ENCODE measurements at regions not wholly inside any gene's neighbourhood (a gene's known extent, or its start where the extent isn't known, plus 50 kb on each side); places are given as distances from the start of the nearest gene placed in this dataset.

DNA sequence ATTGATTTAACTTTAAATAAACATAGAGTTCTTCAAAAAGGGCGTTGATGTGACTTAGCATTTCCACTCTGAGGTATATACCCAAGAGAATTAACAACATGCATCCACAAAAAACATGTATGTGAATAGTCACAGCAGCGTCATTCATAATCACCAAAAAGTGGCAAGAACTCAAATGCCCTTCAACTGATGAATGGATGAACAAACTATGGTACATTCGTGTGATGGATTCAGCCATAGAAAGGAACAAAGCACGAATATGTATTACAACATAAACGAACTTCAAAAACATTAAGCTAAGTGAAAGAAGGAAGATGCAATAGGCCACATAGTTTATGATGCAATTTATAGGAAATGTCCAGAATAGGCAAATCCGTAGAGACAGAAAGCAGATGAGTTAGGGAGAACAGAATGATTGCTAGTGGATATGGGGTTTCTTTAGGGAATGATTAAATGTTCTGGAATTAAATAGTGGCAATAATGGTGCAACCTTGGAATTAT lies 72.3 kb upstream of the UQCRFS1 start:
- Mint-ChIP-seq H3K4me3 (no peak overlapping the region), H3K4me1 (no peaks in the 10 kb centered on the region), H3K27ac (no peak overlapping the region), H3K9me3 (peaks cover 2% of the 10 kb centered on the region), H3K36me3 (no peaks in the 10 kb centered on the region)
- ATAC-seq = no peak
- DNase-seq (ENCODE audit: low spot score in 2 of 2) = no peak

GRCh38 chr19:29285878-29286277 lies 72.9 kb upstream of the UQCRFS1 start:
- Mint-ChIP-seq H3K4me3 (no peak overlapping the region), H3K36me3 (no peaks in the 10 kb centered on the region), H3K27ac (no peak overlapping the region), H3K9me3 (no peaks in the 10 kb centered on the region), H3K4me1 (no peaks in the 10 kb centered on the region)
- ATAC-seq (peak; percentile 62), DNase-seq (ENCODE audit: low spot score in 2 of 2) (no peak)

DNA sequence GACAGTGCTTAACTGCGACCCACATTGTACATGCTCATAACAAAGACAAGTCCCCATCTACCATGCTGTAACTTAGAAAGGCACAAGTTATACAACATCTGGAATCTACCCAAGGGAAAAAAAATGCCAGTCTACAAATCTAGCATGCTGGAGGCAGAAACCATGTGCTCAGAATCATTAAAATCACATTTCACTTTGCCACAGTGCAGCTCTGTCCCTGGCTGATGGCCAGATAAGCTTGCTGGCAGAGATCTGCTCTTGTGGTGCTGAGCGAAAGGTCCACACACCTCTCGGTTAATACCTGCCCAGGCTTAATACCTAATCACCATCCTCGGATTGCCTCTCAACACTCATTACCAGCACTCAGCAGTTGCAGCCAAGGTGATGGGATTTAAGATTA lies 74.1 kb upstream of the UQCRFS1 start:
- Mint-ChIP-seq H3K4me1 (no peaks in the 10 kb centered on the region), H3K36me3 (no peaks in the 10 kb centered on the region), H3K27ac (no peak overlapping the region), H3K4me3 (no peak overlapping the region), H3K9me3 (no peaks in the 10 kb centered on the region)
- ATAC-seq (no peak), DNase-seq (ENCODE audit: low spot score in 2 of 2) (no peak)

- Mint-ChIP-seq H3K4me3 (no peak overlapping the region), H3K36me3 (no peaks in the 10 kb centered on the region)
Measured at GRCh38 chr19:29288256-29288655, 75.3 kb upstream of the UQCRFS1 start.

GRCh38 chr19:29289020-29289419 lies 76.1 kb upstream of the UQCRFS1 start:
- H3K4me3 Mint-ChIP-seq = no peak overlapping the region
- no peak for ATAC-seq
- no peak overlapping the region for H3K27ac Mint-ChIP-seq
- no peaks in the 10 kb centered on the region for H3K36me3 Mint-ChIP-seq
- DNase-seq (ENCODE audit: low spot score in 2 of 2) = no peak
- H3K9me3 Mint-ChIP-seq = no peaks in the 10 kb centered on the region
- H3K4me1 Mint-ChIP-seq = peaks cover 9% of the 10 kb centered on the region

More at GRCh38 chr19:29288256-29288655, 75.3 kb upstream of the UQCRFS1 start:
- Mint-ChIP-seq H3K27ac (no peak overlapping the region), H3K9me3 (no peaks in the 10 kb centered on the region), H3K4me1 (peaks cover 1% of the 10 kb centered on the region)
- DNase-seq (ENCODE audit: low spot score in 2 of 2) = no peak
- ATAC-seq = no peak

- H3K36me3 Mint-ChIP-seq = no peaks in the 10 kb centered on the region
Measured at GRCh38 chr19:29290853-29291252, 77.9 kb upstream of the UQCRFS1 start.

DNA sequence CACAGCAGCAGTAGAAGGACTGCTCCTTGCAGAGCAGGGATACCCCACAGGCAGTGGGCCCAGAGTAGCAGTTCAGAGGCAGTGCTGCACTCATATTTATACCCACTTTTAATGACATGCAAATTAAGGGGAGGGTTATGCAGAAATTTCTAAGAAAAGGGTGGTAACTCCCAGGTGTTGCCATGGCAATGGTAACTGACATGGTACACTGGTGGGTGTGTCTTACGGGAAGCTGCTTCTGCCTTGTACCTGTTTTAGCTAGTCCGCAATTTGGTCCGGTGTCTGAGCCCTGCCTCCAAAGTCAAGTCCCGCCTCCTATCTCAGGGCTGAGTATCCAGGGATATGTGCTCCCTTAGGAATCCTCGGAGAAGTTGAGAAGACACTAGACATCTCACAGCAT lies 79.2 kb upstream of the UQCRFS1 start:
- H3K4me3 Mint-ChIP-seq = no peak overlapping the region
- DNase-seq (ENCODE audit: low spot score in 2 of 2) (no peak), ATAC-seq (no peak)
- peaks cover 23% of the 10 kb centered on the region for H3K4me1 Mint-ChIP-seq
- no peaks in the 10 kb centered on the region for H3K36me3 Mint-ChIP-seq
- no peak overlapping the region for H3K27ac Mint-ChIP-seq
- H3K9me3 Mint-ChIP-seq = no peaks in the 10 kb centered on the region

More at GRCh38 chr19:29290853-29291252, 77.9 kb upstream of the UQCRFS1 start:
- DNase-seq (ENCODE audit: low spot score in 2 of 2) (no peak), ATAC-seq (no peak)
- Mint-ChIP-seq H3K27ac (no peak overlapping the region), H3K9me3 (no peaks in the 10 kb centered on the region), H3K4me1 (peaks cover 23% of the 10 kb centered on the region), H3K4me3 (no peak overlapping the region)

GRCh38 chr19:29292562-29292961 lies 79.6 kb upstream of the UQCRFS1 start:
- no peak for ATAC-seq
- DNase-seq (ENCODE audit: low spot score in 2 of 2) = no peak
- no peaks in the 10 kb centered on the region for H3K9me3 Mint-ChIP-seq
- H3K4me1 Mint-ChIP-seq = peaks cover 23% of the 10 kb centered on the region
- no peaks in the 10 kb centered on the region for H3K36me3 Mint-ChIP-seq
- H3K4me3 Mint-ChIP-seq = no peak overlapping the region
- H3K27ac Mint-ChIP-seq = no peak overlapping the region

DNA sequence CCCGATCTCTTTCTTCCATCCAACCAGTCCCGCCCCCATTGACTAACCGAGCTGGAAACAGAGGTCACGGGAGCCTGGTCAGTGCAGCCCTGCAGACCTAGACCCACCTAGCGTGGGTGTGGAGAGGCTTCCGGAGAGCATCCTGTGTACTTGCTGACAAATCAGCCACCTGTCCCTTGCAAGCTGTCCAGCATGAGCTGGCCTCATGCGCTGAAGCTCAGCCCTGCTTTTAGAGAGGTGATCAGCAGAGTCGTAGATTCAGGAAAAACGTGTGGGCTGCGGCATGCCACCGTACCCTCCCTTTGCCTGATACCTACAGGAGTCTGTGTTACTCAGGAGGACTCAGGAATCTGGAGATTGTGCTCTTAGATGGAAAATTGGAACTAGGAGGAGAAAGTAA lies 80.3 kb upstream of the UQCRFS1 start:
- H3K36me3 Mint-ChIP-seq = no peaks in the 10 kb centered on the region
- no peaks in the 10 kb centered on the region for H3K9me3 Mint-ChIP-seq
- no peak overlapping the region for H3K4me3 Mint-ChIP-seq
- peaks cover 23% of the 10 kb centered on the region for H3K4me1 Mint-ChIP-seq
- no peak overlapping the region for H3K27ac Mint-ChIP-seq
- ATAC-seq (no peak), DNase-seq (ENCODE audit: low spot score in 2 of 2) (no peak)

- DNase-seq (ENCODE audit: low spot score in 2 of 2) = peak in 1 of 2 donors; percentile 58
- no peaks in the 10 kb centered on the region for H3K9me3 Mint-ChIP-seq
- no peak overlapping the region for H3K27ac Mint-ChIP-seq
- H3K36me3 Mint-ChIP-seq = no peaks in the 10 kb centered on the region
- peaks cover 23% of the 10 kb centered on the region for H3K4me1 Mint-ChIP-seq
- H3K4me3 Mint-ChIP-seq = no peak overlapping the region
- peak; percentile 43 for ATAC-seq
Measured at GRCh38 chr19:29293736-29294342, 80.9 kb upstream of the UQCRFS1 start.

- DNase-seq (ENCODE audit: low spot score in 2 of 2) = no peak
- Mint-ChIP-seq H3K36me3 (no peaks in the 10 kb centered on the region), H3K4me3 (no peak overlapping the region), H3K27ac (no peak overlapping the region), H3K4me1 (peaks cover 23% of the 10 kb centered on the region), H3K9me3 (no peaks in the 10 kb centered on the region)
- ATAC-seq = peak; percentile 46
Measured at GRCh38 chr19:29294343-29294811, 81.4 kb upstream of the UQCRFS1 start.

DNA sequence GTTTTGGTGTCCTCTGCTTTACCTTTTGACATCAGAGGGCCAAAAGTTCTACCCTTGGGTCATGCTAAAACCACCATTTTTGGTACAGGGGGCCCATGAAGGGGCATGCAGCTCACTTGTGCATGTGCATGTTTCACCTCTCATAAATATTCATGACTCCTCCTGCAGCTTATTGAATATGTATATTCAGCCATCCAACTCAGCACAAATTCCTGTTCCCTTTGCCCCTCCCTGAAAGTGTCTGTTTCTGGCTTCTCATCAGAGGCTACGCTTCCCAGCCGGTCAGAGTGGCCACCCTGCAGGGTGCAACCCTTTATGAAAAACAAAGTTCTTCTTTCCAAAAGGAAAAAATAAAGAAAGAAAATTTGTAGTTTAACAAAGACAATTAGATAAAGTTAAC lies 82.3 kb upstream of the UQCRFS1 start:
- Mint-ChIP-seq H3K9me3 (no peaks in the 10 kb centered on the region), H3K4me3 (no peak overlapping the region), H3K4me1 (peaks cover 23% of the 10 kb centered on the region), H3K27ac (no peak overlapping the region), H3K36me3 (no peaks in the 10 kb centered on the region)
- no peak for DNase-seq (ENCODE audit: low spot score in 2 of 2)
- no peak for ATAC-seq

DNA sequence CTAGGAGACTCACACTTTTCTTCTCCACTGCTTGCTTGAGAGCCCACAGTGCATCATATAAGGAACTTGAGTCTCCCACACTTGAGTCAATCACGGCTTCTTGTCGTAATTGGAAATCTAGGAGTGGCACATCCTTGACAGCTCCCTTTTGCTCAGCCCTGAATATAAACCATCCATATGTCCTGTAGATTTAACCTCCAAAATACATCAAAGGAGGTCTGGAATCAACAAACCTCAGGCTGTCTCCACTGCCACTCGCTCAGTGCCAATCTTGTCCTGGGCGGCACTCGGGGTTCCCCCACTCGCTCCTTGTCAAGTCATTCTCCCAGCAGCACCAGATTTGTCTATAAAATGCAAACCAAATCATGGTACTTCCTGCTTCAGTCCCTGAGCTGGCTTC lies 84.4 kb upstream of the UQCRFS1 start:
- no peak overlapping the region for H3K4me3 Mint-ChIP-seq
- H3K36me3 Mint-ChIP-seq = no peaks in the 10 kb centered on the region
- no peaks in the 10 kb centered on the region for H3K9me3 Mint-ChIP-seq

DNA sequence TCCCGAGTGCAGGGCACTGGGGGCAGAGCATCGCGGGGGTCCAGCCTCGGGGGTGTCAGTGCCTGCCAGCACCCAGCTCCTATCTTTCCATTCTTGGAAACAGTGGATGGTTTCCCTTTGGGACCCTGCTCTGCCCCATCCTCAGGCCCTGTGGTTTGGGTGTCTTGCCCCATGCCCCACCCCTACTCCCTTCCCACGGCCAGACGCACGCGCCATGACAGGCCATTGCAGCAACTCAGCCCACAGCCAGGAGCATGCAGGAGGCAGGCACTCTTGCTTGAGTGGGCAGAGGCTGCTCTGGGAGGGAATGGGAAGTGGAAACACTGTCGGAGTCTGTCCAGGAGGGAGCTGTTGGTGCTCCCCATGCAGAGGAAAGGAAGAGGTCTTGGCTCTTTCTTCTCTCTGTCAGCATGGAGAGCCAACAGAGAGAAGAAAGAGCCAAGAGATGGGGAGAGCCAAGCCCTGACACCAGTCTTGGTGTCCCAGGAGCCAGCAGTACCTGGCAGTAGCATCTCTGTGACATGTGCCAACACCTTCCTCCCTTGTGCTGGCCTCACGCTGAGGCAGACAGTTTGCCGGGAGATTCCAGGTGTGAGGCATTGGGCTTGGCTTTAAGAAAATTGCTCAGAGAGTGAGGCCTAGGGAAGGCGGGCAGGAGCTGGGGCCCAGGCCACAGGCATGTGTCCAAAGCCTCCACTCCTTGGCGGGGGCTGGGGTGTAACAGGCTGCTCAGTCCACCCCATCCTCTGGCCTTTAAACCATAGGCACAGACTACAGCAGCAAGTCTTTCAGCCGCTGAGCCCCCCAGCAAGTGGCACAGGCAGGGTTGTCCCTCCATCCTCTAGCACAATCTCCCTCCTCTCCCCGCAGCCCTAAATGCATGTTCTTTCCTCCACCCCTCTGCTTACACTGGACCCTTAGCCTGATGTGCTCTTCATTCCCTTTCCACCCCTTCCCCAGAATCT lies 86.7 kb upstream of the UQCRFS1 start:
- no peaks in the 10 kb centered on the region for H3K36me3 Mint-ChIP-seq
- peaks cover 25% of the 10 kb centered on the region for H3K4me1 Mint-ChIP-seq
- no peak overlapping the region for H3K4me3 Mint-ChIP-seq
- H3K27ac Mint-ChIP-seq = no peak overlapping the region
- no peaks in the 10 kb centered on the region for H3K9me3 Mint-ChIP-seq
- no peak for DNase-seq (ENCODE audit: low spot score in 2 of 2)
- no peak for ATAC-seq

More for the DNA sequence above, 84.4 kb upstream of the UQCRFS1 start:
- DNase-seq (ENCODE audit: low spot score in 2 of 2) (no peak), ATAC-seq (no peak)
- no peak overlapping the region for H3K27ac Mint-ChIP-seq
- H3K4me1 Mint-ChIP-seq = peaks cover 28% of the 10 kb centered on the region

- Mint-ChIP-seq H3K9me3 (no peaks in the 10 kb centered on the region), H3K27ac (peak overlapping the region; percentile 41), H3K4me1 (peaks cover 19% of the 10 kb centered on the region), H3K36me3 (no peaks in the 10 kb centered on the region), H3K4me3 (peak overlapping the region; percentile 28)
- DNase-seq (ENCODE audit: low spot score in 2 of 2) (peak in 1 of 2 donors; percentile 73), ATAC-seq (peak; percentile 92)
Measured at GRCh38 chr19:29302002-29302928, 89.3 kb upstream of the UQCRFS1 start.
